ENCODE measurements at regions not wholly inside any gene's neighbourhood (a gene's known extent, or its start where the extent isn't known, plus 50 kb on each side); places are given as distances from the start of the nearest gene placed in this dataset.

DNA sequence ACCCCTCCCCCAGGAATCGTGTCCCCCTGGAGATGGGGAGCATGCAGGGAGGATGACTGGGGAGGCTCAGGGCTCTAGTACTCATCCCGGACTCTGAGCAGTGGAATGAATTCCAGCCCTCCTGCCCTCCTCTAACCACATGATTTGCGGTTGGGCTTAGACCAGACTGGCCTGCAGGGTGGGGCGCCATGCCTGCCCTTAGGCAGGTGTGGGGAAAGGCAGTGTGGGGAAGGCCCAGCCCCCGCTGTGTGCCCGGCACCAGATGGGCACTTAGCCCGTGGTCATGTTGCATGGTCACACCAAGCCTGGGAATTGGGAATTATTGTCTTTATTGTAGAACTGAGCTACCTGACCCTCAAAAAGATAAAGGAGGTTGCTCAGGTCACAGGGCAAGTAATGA, 283.8 kb downstream of the TLE3 start:
- TF ChIP-seq, protein P1, sequence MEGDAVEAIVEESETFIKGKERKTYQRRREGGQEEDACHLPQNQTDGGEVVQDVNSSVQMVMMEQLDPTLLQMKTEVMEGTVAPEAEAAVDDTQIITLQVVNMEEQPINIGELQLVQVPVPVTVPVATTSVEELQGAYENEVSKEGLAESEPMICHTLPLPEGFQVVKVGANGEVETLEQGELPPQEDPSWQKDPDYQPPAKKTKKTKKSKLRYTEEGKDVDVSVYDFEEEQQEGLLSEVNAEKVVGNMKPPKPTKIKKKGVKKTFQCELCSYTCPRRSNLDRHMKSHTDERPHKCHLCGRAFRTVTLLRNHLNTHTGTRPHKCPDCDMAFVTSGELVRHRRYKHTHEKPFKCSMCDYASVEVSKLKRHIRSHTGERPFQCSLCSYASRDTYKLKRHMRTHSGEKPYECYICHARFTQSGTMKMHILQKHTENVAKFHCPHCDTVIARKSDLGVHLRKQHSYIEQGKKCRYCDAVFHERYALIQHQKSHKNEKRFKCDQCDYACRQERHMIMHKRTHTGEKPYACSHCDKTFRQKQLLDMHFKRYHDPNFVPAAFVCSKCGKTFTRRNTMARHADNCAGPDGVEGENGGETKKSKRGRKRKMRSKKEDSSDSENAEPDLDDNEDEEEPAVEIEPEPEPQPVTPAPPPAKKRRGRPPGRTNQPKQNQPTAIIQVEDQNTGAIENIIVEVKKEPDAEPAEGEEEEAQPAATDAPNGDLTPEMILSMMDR (optimal IDR thresholded peaks at IDR 0.05 in 1 of 3, IDR thresholded peaks at IDR 0.05 in 1 of 3, conservative IDR thresholded peaks at IDR 0.05 in 1 of 3; ENCODE audit: extremely low read depth in 1 of 3, insufficient read depth in 2 of 3, low read length in 3 of 3), result no peak
- no peak for TF ChIP-seq EZH2 (IDR thresholded peaks at IDR 0.05; ENCODE audit: low read length)

Data from keratinocyte (primary cell).